HG02885 (cell line): ENCODE measurements at regions not wholly inside any gene's neighbourhood (a gene's known extent, or its start where the extent isn't known, plus 50 kb on each side); places are given as distances from the start of the nearest gene placed in this dataset.

Source experiments
- ATAC-seq: cut with Tn5 transposase; IDR thresholded peaks from one replicate; pipeline ENCODE4 v1.9.1; 2021; ENCODE audit warnings: mild to moderate bottlenecking; ENCODE audit not compliant: unreplicated experiment, poor library complexity

DNA sequence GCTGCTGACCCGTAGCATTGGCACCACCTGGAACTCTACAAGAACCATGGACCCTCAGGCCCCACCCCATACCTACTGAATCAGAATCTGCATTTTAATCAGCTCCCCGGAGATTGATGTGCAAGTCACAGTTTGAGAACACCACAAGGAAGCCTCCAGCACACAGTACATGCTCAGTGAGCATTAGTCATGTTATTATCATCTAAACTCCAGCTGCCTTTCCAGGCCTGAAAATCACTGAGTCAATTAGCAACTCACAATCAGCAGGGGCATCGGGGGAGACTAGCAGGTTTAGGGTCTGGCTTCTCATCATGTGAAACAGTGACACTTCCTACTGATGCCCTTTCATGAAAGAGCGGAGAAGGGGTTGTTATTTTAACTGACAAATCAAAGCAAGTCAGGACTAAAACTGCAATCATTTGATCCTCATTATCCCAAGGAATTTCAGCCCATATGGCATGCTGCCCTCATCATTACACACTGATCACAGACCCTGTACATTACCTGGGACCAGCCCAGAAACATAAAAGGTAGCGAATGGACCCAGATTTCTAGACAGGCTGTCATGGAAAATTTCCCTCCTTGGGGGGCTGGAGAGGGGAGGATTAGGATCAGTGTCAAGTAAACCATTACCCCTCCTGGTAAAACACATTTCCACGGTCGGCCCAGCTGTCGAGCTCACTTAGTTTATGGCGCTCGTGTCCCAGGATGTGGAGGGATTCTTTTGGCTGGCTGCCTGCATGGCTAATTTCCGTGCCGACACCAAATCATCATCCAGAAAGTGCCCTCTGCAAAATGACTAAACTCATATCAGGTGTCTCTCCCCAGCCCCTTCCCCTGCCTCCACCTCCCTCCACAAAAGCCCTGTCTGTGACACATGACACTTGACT is 122.8 kb downstream of the PRLHR start:
- no peak for ATAC-seq

GRCh38 chr10:118471863-118472262 is 123.6 kb downstream of the PRLHR start:
- ATAC-seq = no peak

- ATAC-seq = no peak
Observed at GRCh38 chr10:118470470-118470869, 125.0 kb downstream of the PRLHR start.

DNA sequence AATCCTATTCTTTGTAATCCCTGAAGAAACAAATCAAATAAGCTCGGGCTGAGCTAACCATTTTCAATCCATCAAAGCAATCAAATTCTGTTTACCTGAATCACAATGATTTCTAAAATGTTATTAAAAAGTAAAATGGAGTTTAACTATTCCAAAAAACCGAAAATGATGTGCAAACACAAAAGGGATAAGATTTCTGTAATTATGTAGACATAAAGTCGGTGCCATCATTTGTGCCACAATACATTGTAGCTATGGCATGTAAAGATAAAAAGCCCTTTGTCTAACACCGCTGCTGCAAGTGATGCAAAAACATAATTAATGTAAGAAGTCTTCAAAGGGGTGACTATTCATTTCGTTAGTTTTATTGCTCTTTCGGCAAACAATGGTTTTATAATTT is 125.1 kb upstream of the FAM204A start:
- ATAC-seq = no peak

- ATAC-seq = no peak
Observed at GRCh38 chr10:118465300-118465874, 123.3 kb upstream of the FAM204A start.

- no peak for ATAC-seq
Observed at GRCh38 chr10:118463740-118464139, 121.6 kb upstream of the FAM204A start.

DNA sequence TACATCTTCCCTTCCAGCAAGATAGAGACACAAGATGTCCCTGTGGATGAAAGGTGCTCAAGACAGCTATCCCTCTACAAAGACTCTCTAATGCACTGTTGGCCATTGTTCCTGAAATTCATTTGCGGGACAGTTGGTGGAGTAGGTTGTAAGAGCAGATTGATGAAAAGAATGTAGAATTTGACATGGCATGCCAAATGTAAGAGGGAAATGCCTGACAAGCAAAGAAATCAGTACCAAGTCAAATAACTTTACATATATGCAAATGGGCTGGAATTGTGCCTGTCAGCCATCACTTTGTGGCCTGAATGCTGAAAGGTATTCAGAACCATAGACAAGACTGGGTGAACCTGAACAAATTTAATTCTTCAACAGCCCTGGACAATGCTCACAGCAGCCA is 120.3 kb upstream of the FAM204A start:
- no peak for ATAC-seq

DNA sequence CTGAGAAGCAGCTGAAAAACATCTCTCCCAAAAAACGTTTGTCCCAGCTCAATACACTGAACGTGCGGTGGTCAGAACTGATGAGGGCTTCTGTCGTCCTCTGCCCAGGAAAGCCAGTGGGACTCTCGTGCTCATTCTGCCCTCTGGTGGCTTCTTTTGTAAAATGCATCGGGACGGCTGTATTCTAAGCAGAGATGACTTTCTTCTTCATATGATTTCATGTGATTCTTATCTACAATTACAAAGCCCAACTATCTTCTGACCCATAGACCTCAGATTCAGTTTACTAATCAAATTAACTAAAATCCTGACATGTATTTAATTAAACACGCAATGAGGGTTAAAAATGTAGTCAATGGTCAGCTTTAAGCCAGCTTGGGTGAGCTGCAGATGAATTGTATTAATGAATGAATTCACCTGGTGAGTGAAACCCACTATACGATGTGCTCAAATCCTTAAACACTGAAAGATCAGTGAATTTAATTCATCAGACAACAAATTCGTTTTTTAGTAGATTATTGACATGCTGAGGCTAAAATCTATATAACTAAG is 117.6 kb upstream of the FAM204A start:
- ATAC-seq = peak; percentile 79

DNA sequence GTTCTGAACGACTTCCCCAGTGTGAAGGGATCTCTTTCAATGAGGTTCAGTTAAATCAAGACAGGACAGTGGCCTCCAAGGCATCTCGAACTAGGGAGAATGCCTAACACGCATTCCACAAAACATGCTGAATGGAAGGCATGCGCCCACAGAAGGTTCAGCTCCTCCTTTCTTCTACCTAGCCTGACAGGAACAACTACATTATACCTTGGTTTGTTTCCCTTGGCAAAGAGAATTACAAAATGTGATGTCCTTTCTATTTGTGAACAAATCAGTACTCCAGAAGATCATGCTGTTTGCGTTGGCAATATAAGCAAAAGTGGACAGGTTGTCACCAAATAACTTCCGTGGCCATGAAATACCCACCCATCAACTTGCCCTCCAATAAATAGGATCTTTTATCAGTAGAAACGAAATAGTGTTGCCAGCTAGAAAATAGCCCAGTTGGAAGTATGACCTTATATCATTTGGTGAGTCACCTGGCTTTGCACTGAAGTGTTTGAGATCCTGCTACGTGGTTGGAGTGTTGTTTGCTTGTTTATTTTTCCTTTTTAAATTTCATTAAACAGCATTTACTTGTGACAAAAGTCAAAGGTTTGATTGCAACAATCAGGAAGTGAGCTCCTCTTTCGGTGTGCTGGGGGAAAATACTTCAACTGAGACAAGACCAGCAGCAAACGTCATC is 117.0 kb upstream of the FAM204A start:
- ATAC-seq = no peak

- ATAC-seq = no peak
Observed at GRCh38 chr10:118457824-118458428, 115.8 kb upstream of the FAM204A start.

- ATAC-seq = no peak
Observed at GRCh38 chr10:118455181-118455695, 113.1 kb upstream of the FAM204A start.

DNA sequence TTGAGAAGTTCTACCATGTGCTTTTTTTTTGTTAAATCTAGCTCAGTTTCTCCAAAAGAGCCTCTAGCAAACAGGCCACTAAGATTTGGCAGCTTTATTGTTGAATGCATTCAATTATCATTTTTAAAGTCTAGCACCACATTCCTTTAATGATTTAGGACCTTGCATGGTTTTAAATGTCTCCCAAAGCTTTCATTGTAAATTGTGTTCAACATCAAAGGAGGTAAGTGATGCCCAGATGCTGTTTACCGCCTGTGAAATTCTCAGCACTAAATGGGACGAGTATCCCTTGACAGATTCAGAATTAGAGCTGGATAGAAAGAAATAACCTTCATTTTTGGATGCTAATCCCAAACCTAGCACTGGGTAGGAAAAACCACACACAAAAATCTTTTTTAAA is 112.1 kb upstream of the FAM204A start:
- no peak for ATAC-seq

DNA sequence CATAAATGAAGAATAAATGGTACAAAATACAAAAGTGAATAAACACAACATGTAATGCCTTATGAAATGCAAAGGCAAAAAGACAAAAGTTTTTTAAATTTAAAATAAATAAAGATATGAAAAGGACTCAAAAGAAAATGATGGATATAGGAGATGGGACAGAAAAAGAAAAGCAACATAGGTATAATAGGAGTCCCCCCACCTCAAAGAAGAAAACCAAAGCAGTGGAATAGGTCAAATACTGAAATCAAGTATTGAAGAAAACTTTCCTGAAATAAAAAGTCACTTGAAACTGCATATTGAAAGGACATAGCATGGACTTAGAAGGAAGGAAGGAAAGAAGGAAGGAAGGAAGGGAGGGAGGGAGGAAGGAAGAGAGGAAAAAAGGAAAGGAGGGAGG is 110.0 kb upstream of the FAM204A start:
- no peak for ATAC-seq

GRCh38 chr10:118449521-118449920 is 107.4 kb upstream of the FAM204A start:
- no peak for ATAC-seq

- no peak for ATAC-seq
Observed at GRCh38 chr10:118448744-118449143, 106.6 kb upstream of the FAM204A start.

DNA sequence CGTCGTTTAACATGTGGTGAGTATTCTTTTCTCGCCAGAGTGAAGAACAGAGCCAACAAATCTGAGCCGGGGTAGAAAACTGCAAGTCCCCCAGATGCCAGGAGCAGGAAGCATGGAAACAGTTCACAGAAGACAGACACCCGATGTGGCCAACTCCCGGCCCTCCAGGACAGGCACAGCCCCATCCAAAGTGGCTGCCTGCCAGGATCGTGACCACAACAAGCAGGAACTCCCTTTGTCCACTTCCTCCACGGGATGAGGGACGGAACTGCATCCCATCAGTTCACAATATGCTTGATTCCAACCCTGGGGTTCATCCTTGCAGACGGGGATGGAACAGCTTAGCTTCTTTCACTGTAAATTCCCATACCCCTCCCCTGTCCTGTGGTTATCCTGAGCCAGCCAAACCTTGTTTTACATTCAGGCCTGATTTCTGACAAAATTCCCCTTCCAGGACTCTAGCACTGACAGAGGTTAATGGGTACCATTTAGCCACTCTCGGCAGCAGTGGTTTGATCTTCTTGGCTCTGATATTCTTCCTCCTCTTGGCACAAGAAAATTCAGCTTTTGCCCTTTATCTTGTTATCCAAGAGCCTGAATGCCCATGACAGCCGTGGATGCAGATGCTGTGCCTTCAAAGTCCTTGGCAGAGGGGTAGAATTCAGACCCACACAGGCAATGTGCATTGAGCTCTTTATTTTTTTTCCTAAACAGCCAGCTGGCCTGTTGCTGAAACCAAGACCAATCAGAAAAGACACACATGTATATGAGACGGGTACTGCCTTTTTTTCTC is 105.5 kb upstream of the FAM204A start:
- no peak for ATAC-seq

DNA sequence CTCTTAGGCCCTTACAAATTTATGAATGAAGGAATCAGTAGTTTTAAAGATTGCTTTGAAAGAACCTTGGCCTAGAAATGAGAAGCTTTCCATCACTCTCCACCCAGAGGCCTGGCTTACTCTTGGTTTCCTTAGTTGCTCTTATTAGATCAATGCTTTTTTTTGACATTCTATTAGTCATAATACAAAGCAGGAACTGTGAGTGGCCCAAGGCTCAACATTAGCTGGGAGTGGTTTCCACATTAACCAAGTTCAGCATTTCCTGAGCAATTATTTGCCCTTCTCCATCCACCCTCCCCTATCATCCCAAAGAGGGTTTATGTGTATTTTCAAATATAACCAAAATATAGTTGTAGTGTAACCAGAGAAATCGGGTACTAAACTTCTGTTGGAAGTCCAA is 103.4 kb upstream of the FAM204A start:
- no peak for ATAC-seq

GRCh38 chr10:118444069-118444468 is 101.9 kb upstream of the FAM204A start:
- no peak for ATAC-seq

GRCh38 chr10:118442032-118442431 is 99.9 kb upstream of the FAM204A start:
- no peak for ATAC-seq

DNA sequence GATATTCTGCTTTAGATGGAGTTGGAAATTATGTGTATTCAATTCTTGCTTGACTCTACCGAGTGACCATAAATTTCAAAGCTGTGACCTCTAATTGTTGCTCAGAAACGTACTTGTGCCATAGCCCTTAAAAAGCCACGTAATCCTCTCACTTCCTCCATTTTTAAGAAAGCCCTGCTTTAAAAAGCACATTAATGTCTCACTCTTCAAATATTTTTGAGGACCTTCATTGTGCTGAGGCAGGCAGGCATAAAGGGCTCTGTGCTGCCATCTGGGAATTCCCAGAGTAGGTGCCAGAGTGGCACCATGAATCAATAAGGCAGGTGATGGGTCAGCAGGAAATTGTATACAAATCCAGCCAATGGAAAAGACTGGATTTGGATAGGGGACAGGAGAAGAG is 97.7 kb upstream of the FAM204A start:
- ATAC-seq = no peak
